ENCODE measurements at regions not wholly inside any gene's neighbourhood (a gene's known extent, or its start where the extent isn't known, plus 50 kb on each side); places are given as distances from the start of the nearest gene placed in this dataset.

- TF ChIP-seq CTCF (conservative IDR thresholded peaks at IDR 0.05 in 1 of 2, IDR thresholded peaks at IDR 0.05 in 1 of 2; ENCODE audit: extremely low read depth in 1 of 2, insufficient read depth in 1 of 2, low read depth in 1 of 2, low read length in 2 of 2) (no peak), EZH2 (IDR thresholded peaks at IDR 0.05; ENCODE audit: borderline replicate concordance, low read length) (no peak)
Measured at GRCh38 chr18:67813380-67814028, 297.0 kb upstream of the DSEL start.

Measured in mammary epithelial cell (primary cell).